Astrocyte (in vitro differentiated cells and primary cell): ENCODE measurements at regions not wholly inside any gene's neighbourhood (a gene's known extent, or its start where the extent isn't known, plus 50 kb on each side); places are given as distances from the start of the nearest gene placed in this dataset.

Experiments
- DNase-seq: peaks from one replicate; pipeline ENCODE4 v3.0.0-alpha.2; 2010; ENCODE audit warnings: low read depth
- FAIRE-seq: peaks from 2 replicates; lab custom pipeline; 2011; peaks lifted over from hg19 to GRCh38; lab: Jason Lieb, UNC
- H2AFZ ChIP-seq: 2 replicates; pipeline ENCODE4 v1.6.0; 2012; ENCODE audit warnings: low read depth, low read length, inconsistent platforms
- H3K27ac ChIP-seq: 2 replicates; pipeline ENCODE4 v1.5.1; 2011; ENCODE audit warnings: low read depth, low read length, inconsistent platforms
- H3K27me3 ChIP-seq: 2 replicates; pipeline ENCODE4 v1.6.0; 2011; ENCODE audit warnings: low read length, inconsistent platforms; ENCODE audit not compliant: insufficient read depth
- H3K36me3 ChIP-seq: 2 replicates; pipeline ENCODE4 v1.5.1; 2011; ENCODE audit warnings: low read length, inconsistent platforms; ENCODE audit not compliant: insufficient read depth
- H3K4me1 ChIP-seq: 2 replicates; pipeline ENCODE4 v1.5.1; 2011; ENCODE audit warnings: low read length, inconsistent platforms; ENCODE audit not compliant: insufficient read depth
- H3K4me2 ChIP-seq: 2 replicates; pipeline ENCODE4 v1.6.0; 2012; ENCODE audit warnings: low read length, inconsistent platforms
- H3K4me3 ChIP-seq: 2 replicates; pipeline ENCODE4 v1.5.1; 2011; ENCODE audit warnings: low read depth, mild to moderate bottlenecking, low read length, inconsistent platforms; ENCODE audit not compliant: insufficient read depth
- H3K79me2 ChIP-seq: 2 replicates; pipeline ENCODE4 v1.6.0; 2012; ENCODE audit warnings: mild to moderate bottlenecking, low read length, inconsistent platforms; ENCODE audit not compliant: insufficient read depth
- H3K9ac ChIP-seq: 2 replicates; pipeline ENCODE4 v1.6.0; 2012; ENCODE audit warnings: mild to moderate bottlenecking, low read length, inconsistent platforms
- H3K9me3 ChIP-seq: 2 replicates; pipeline ENCODE4 v1.5.1; 2012; ENCODE audit warnings: low read depth, mild to moderate bottlenecking, low read length, inconsistent platforms; ENCODE audit not compliant: insufficient read depth
- H4K20me1 ChIP-seq: 2 replicates; pipeline ENCODE4 v1.6.0; 2012; ENCODE audit warnings: low read length, inconsistent platforms; ENCODE audit not compliant: insufficient read depth
- H3K27ac Mint-ChIP-seq: one replicate; pipeline ENCODE4 v1.8.0; 2021; ENCODE audit warnings: mild to moderate bottlenecking, mixed read lengths; ENCODE audit not compliant: unreplicated experiment
- H3K27me3 Mint-ChIP-seq: one replicate; pipeline ENCODE4 v1.8.0; 2021; ENCODE audit warnings: low read depth, mixed read lengths; ENCODE audit not compliant: unreplicated experiment
- H3K36me3 Mint-ChIP-seq: one replicate; pipeline ENCODE4 v1.8.0; 2021; ENCODE audit warnings: low read depth, mixed read lengths; ENCODE audit not compliant: unreplicated experiment
- H3K4me1 Mint-ChIP-seq: one replicate; pipeline ENCODE4 v1.8.0; 2021; ENCODE audit warnings: low read depth, mixed read lengths; ENCODE audit not compliant: unreplicated experiment
- H3K4me3 Mint-ChIP-seq: one replicate; pipeline ENCODE4 v1.8.0; 2021; ENCODE audit warnings: mild to moderate bottlenecking, moderate library complexity, mixed read lengths; ENCODE audit not compliant: unreplicated experiment
- H3K9me3 Mint-ChIP-seq: one replicate; pipeline ENCODE4 v1.8.0; 2021; ENCODE audit warnings: mild to moderate bottlenecking, mixed read lengths; ENCODE audit not compliant: unreplicated experiment
- EZH2 ChIP-seq: IDR thresholded peaks from 2 replicates; pipeline ENCODE4 v1.6.1; 2012; ENCODE audit warnings: mild to moderate bottlenecking, low read length, inconsistent platforms; ENCODE audit not compliant: insufficient read depth
- TF ChIP-seq, protein P1 (sequence below): IDR thresholded peaks from 2 replicates; pipeline ENCODE4 v1.5.1; 2011; ENCODE audit warnings: low read depth, mild to moderate bottlenecking, inconsistent platforms, low read length, moderate library complexity; ENCODE audit not compliant: insufficient read depth

GRCh38 chr2:57437077-57437476 is 609.5 kb upstream of the VRK2 start:
- H3K36me3 Mint-ChIP-seq: no peaks in the 10 kb centered on the region
- FAIRE-seq: no peak

DNA sequence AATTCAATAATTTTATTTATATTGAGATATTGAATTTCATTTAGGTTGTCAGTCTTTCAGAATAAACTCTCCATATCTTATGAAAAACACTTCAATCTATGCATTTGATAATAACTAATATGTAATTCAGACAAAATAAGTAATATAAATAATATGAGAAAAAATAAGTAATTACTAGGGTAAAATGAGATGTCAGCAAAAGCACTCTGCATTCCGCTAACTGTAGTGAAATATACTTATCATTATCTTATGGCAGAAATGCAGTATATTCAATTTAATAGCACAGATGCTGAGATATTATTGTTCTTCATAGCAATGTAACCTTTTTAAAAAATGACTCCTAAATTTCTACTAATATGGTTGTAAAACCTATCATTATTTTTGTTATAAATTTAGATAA is 606.2 kb upstream of the VRK2 start:
- H3K36me3 ChIP-seq: no peaks in the 10 kb centered on the region
- Mint-ChIP-seq H3K27ac (no peak overlapping the region), H3K27me3 (no peaks in the 10 kb centered on the region), H3K4me3 (no peak overlapping the region), H3K4me1 (peaks cover 29% of the 10 kb centered on the region), H3K9me3 (no peaks in the 10 kb centered on the region), H3K36me3 (no peaks in the 10 kb centered on the region)
- no peaks in the 10 kb centered on the region for H4K20me1 ChIP-seq
- no peaks in the 10 kb centered on the region for H3K27me3 ChIP-seq
- DNase-seq: no peak
- TF ChIP-seq, protein P1, sequence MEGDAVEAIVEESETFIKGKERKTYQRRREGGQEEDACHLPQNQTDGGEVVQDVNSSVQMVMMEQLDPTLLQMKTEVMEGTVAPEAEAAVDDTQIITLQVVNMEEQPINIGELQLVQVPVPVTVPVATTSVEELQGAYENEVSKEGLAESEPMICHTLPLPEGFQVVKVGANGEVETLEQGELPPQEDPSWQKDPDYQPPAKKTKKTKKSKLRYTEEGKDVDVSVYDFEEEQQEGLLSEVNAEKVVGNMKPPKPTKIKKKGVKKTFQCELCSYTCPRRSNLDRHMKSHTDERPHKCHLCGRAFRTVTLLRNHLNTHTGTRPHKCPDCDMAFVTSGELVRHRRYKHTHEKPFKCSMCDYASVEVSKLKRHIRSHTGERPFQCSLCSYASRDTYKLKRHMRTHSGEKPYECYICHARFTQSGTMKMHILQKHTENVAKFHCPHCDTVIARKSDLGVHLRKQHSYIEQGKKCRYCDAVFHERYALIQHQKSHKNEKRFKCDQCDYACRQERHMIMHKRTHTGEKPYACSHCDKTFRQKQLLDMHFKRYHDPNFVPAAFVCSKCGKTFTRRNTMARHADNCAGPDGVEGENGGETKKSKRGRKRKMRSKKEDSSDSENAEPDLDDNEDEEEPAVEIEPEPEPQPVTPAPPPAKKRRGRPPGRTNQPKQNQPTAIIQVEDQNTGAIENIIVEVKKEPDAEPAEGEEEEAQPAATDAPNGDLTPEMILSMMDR: no peak
- no peak for TF ChIP-seq EZH2
- H3K27ac ChIP-seq: no peak overlapping the region
- no peak overlapping the region for H2AFZ ChIP-seq
- no peak for FAIRE-seq
- H3K4me1 ChIP-seq: no peaks in the 10 kb centered on the region
- no peaks in the 10 kb centered on the region for H3K9me3 ChIP-seq
- H3K79me2 ChIP-seq: no peaks in the 10 kb centered on the region
- no peak overlapping the region for H3K4me2 ChIP-seq
- H3K9ac ChIP-seq: no peak overlapping the region
- H3K4me3 ChIP-seq: no peak overlapping the region

More at GRCh38 chr2:57437077-57437476, 609.5 kb upstream of the VRK2 start:
- DNase-seq: no peak
- H3K27me3 ChIP-seq: no peaks in the 10 kb centered on the region
- Mint-ChIP-seq H3K4me3 (no peak overlapping the region), H3K4me1 (peaks cover 17% of the 10 kb centered on the region), H3K27ac (no peak overlapping the region), H3K9me3 (no peaks in the 10 kb centered on the region), H3K27me3 (no peaks in the 10 kb centered on the region)
- no peak for TF ChIP-seq EZH2
- TF ChIP-seq, protein P1: no peak
- no peaks in the 10 kb centered on the region for H4K20me1 ChIP-seq
- H3K36me3 ChIP-seq: no peaks in the 10 kb centered on the region
- H3K9me3 ChIP-seq: no peaks in the 10 kb centered on the region
- no peak overlapping the region for H3K4me3 ChIP-seq
- no peaks in the 10 kb centered on the region for H3K4me1 ChIP-seq
- H3K4me2 ChIP-seq: no peak overlapping the region
- no peak overlapping the region for H2AFZ ChIP-seq
- H3K27ac ChIP-seq: no peak overlapping the region
- no peaks in the 10 kb centered on the region for H3K79me2 ChIP-seq
- no peak overlapping the region for H3K9ac ChIP-seq

DNA sequence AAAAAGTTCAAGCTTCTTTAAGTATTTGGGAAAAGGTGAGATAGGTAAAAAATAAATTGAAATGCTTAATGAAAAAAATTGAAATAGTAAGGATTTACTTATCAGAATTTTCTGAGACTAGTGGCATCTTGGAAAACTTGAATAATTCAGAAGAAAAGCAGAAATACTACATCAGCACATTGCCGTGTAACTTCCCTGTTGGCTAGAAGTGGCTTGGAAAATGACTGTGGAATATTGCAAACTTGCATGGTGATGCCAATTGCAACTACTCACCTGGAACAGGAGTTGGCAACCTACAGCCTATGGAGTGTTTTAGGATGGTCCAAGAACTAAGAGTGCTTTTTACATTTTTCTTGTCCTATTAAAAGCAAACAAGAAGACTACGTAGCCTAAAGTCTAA is 603.5 kb upstream of the VRK2 start:
- Histone ChIP-seq H4K20me1 (no peaks in the 10 kb centered on the region), H3K27ac (no peak overlapping the region), H2AFZ (no peak overlapping the region), H3K9ac (no peak overlapping the region), H3K4me1 (no peaks in the 10 kb centered on the region), H3K79me2 (no peaks in the 10 kb centered on the region), H3K4me2 (no peak overlapping the region), H3K36me3 (no peaks in the 10 kb centered on the region), H3K27me3 (no peaks in the 10 kb centered on the region), H3K4me3 (no peak overlapping the region), H3K9me3 (no peaks in the 10 kb centered on the region)
- Mint-ChIP-seq H3K36me3 (no peaks in the 10 kb centered on the region), H3K4me1 (peaks cover 21% of the 10 kb centered on the region), H3K9me3 (no peaks in the 10 kb centered on the region), H3K4me3 (no peak overlapping the region), H3K27me3 (no peaks in the 10 kb centered on the region), H3K27ac (peak overlapping the region; percentile 98)
- no peak for TF ChIP-seq EZH2
- TF ChIP-seq, protein P1: no peak
- FAIRE-seq (no peak), DNase-seq (no peak)
